Astrocyte (in vitro differentiated cells and primary cell): ENCODE measurements at regions not wholly inside any gene's neighbourhood (a gene's known extent, or its start where the extent isn't known, plus 50 kb on each side); places are given as distances from the start of the nearest gene placed in this dataset.
A peak's percentile ranks its signal among the peaks of the same experiment; 100 is the strongest.

Source experiments
- DNase-seq: peaks from one replicate; pipeline ENCODE4 v3.0.0-alpha.2; 2010; ENCODE audit warnings: low read depth
- FAIRE-seq: peaks from 2 replicates; lab custom pipeline; 2011; peaks lifted over from hg19 to GRCh38; lab: Jason Lieb, UNC
- H2AFZ ChIP-seq: 2 replicates; pipeline ENCODE4 v1.6.0; 2012; ENCODE audit warnings: low read depth, low read length, inconsistent platforms
- H3K27ac ChIP-seq: 2 replicates; pipeline ENCODE4 v1.5.1; 2011; ENCODE audit warnings: low read depth, low read length, inconsistent platforms
- H3K27me3 ChIP-seq: 2 replicates; pipeline ENCODE4 v1.6.0; 2011; ENCODE audit warnings: low read length, inconsistent platforms; ENCODE audit not compliant: insufficient read depth
- H3K36me3 ChIP-seq: 2 replicates; pipeline ENCODE4 v1.5.1; 2011; ENCODE audit warnings: low read length, inconsistent platforms; ENCODE audit not compliant: insufficient read depth
- H3K4me1 ChIP-seq: 2 replicates; pipeline ENCODE4 v1.5.1; 2011; ENCODE audit warnings: low read length, inconsistent platforms; ENCODE audit not compliant: insufficient read depth
- H3K4me2 ChIP-seq: 2 replicates; pipeline ENCODE4 v1.6.0; 2012; ENCODE audit warnings: low read length, inconsistent platforms
- H3K4me3 ChIP-seq: 2 replicates; pipeline ENCODE4 v1.5.1; 2011; ENCODE audit warnings: low read depth, mild to moderate bottlenecking, low read length, inconsistent platforms; ENCODE audit not compliant: insufficient read depth
- H3K79me2 ChIP-seq: 2 replicates; pipeline ENCODE4 v1.6.0; 2012; ENCODE audit warnings: mild to moderate bottlenecking, low read length, inconsistent platforms; ENCODE audit not compliant: insufficient read depth
- H3K9ac ChIP-seq: 2 replicates; pipeline ENCODE4 v1.6.0; 2012; ENCODE audit warnings: mild to moderate bottlenecking, low read length, inconsistent platforms
- H3K9me3 ChIP-seq: 2 replicates; pipeline ENCODE4 v1.5.1; 2012; ENCODE audit warnings: low read depth, mild to moderate bottlenecking, low read length, inconsistent platforms; ENCODE audit not compliant: insufficient read depth
- H4K20me1 ChIP-seq: 2 replicates; pipeline ENCODE4 v1.6.0; 2012; ENCODE audit warnings: low read length, inconsistent platforms; ENCODE audit not compliant: insufficient read depth
- H3K27ac Mint-ChIP-seq: one replicate; pipeline ENCODE4 v1.8.0; 2021; ENCODE audit warnings: mild to moderate bottlenecking, mixed read lengths; ENCODE audit not compliant: unreplicated experiment
- H3K27me3 Mint-ChIP-seq: one replicate; pipeline ENCODE4 v1.8.0; 2021; ENCODE audit warnings: low read depth, mixed read lengths; ENCODE audit not compliant: unreplicated experiment
- H3K36me3 Mint-ChIP-seq: one replicate; pipeline ENCODE4 v1.8.0; 2021; ENCODE audit warnings: low read depth, mixed read lengths; ENCODE audit not compliant: unreplicated experiment
- H3K4me1 Mint-ChIP-seq: one replicate; pipeline ENCODE4 v1.8.0; 2021; ENCODE audit warnings: low read depth, mixed read lengths; ENCODE audit not compliant: unreplicated experiment
- H3K4me3 Mint-ChIP-seq: one replicate; pipeline ENCODE4 v1.8.0; 2021; ENCODE audit warnings: mild to moderate bottlenecking, moderate library complexity, mixed read lengths; ENCODE audit not compliant: unreplicated experiment
- H3K9me3 Mint-ChIP-seq: one replicate; pipeline ENCODE4 v1.8.0; 2021; ENCODE audit warnings: mild to moderate bottlenecking, mixed read lengths; ENCODE audit not compliant: unreplicated experiment
- EZH2 ChIP-seq: IDR thresholded peaks from 2 replicates; pipeline ENCODE4 v1.6.1; 2012; ENCODE audit warnings: mild to moderate bottlenecking, low read length, inconsistent platforms; ENCODE audit not compliant: insufficient read depth
- TF ChIP-seq, protein P1 (sequence below): IDR thresholded peaks from 2 replicates; pipeline ENCODE4 v1.5.1; 2011; ENCODE audit warnings: low read depth, mild to moderate bottlenecking, inconsistent platforms, low read length, moderate library complexity; ENCODE audit not compliant: insufficient read depth

DNA sequence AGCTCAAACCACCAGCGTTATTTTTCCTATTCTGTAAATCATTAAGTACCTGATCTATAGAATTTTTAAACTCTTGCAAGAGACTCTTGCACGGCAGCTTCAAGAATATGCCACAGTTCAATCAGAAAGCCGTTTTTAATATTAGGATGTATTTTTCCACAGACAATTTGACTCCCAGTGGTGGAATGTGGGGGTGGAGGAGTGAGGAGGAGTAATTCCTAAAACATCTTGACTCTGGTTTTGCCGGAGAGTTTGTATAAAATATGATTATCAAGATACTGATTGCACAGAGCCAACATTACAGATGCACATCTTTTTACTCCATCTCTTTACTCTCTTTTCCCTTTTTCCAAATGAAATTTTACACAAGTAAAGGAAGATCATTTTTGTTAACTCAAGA, 288.3 kb downstream of the ENC1 start:
- H4K20me1 ChIP-seq, result no peaks in the 10 kb centered on the region
- DNase-seq (peak; percentile 34), FAIRE-seq (no peak)
- no peak for TF ChIP-seq EZH2
- TF ChIP-seq, protein P1, sequence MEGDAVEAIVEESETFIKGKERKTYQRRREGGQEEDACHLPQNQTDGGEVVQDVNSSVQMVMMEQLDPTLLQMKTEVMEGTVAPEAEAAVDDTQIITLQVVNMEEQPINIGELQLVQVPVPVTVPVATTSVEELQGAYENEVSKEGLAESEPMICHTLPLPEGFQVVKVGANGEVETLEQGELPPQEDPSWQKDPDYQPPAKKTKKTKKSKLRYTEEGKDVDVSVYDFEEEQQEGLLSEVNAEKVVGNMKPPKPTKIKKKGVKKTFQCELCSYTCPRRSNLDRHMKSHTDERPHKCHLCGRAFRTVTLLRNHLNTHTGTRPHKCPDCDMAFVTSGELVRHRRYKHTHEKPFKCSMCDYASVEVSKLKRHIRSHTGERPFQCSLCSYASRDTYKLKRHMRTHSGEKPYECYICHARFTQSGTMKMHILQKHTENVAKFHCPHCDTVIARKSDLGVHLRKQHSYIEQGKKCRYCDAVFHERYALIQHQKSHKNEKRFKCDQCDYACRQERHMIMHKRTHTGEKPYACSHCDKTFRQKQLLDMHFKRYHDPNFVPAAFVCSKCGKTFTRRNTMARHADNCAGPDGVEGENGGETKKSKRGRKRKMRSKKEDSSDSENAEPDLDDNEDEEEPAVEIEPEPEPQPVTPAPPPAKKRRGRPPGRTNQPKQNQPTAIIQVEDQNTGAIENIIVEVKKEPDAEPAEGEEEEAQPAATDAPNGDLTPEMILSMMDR, result no peak
- Mint-ChIP-seq H3K27ac (no peak overlapping the region), H3K4me1 (peaks cover 6% of the 10 kb centered on the region), H3K36me3 (no peaks in the 10 kb centered on the region), H3K27me3 (peaks cover 5% of the 10 kb centered on the region), H3K9me3 (peaks cover 23% of the 10 kb centered on the region), H3K4me3 (no peak overlapping the region)
- no peaks in the 10 kb centered on the region for H3K36me3 ChIP-seq
- no peak overlapping the region for H3K27ac ChIP-seq
- H3K4me2 ChIP-seq, result no peak overlapping the region
- H3K27me3 ChIP-seq, result no peaks in the 10 kb centered on the region
- H3K4me3 ChIP-seq, result no peak overlapping the region
- H3K9me3 ChIP-seq, result no peaks in the 10 kb centered on the region
- H3K4me1 ChIP-seq, result no peaks in the 10 kb centered on the region
- H3K79me2 ChIP-seq, result no peaks in the 10 kb centered on the region
- H3K9ac ChIP-seq, result no peak overlapping the region
- no peak overlapping the region for H2AFZ ChIP-seq

DNA sequence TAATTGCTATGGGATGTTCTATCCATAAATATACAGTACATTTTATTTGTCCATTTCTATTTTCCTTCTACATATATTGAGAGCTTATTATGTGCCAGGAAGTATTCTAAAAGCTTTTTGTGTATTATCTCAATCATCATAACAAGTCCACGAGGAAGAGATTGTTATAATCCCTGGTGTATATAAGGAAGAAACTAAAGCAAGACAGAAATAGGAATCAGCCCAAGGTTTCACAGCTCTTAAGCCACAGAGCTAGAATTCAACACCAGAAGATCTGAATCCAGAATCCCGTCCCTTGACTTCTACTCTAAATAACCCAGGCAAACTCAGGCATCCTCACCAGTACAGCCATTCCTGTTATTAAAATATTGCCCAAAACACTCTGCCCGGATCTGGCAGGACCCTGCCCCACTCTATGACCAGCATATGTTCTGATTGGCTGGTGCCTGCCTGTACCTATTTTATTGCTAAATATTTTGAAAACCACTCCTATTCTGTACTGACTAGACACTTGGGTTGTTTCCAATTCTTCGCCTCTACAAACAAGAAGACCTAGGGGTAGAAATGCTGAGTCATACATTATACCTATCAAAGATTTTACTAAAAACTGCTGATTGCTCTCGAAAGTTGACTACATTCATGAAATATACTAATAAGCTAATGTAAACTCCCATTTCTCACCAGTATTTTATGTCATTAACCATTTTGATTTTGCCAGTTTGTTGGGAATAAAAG, 297.4 kb downstream of the ENC1 start:
- Mint-ChIP-seq H3K27ac (no peak overlapping the region), H3K4me3 (no peak overlapping the region), H3K27me3 (no peaks in the 10 kb centered on the region), H3K9me3 (peaks cover 6% of the 10 kb centered on the region), H3K36me3 (no peaks in the 10 kb centered on the region), H3K4me1 (peaks cover 19% of the 10 kb centered on the region)
- no peaks in the 10 kb centered on the region for H3K9me3 ChIP-seq
- no peak overlapping the region for H2AFZ ChIP-seq
- FAIRE-seq, result no peak
- H4K20me1 ChIP-seq, result no peaks in the 10 kb centered on the region
- H3K9ac ChIP-seq, result no peak overlapping the region
- H3K4me3 ChIP-seq, result no peak overlapping the region
- H3K36me3 ChIP-seq, result no peaks in the 10 kb centered on the region
- peak; percentile 45 for DNase-seq
- TF ChIP-seq, protein P1, result no peak
- no peak for TF ChIP-seq EZH2
- no peaks in the 10 kb centered on the region for H3K79me2 ChIP-seq
- H3K4me1 ChIP-seq, result no peaks in the 10 kb centered on the region
- H3K27me3 ChIP-seq, result no peaks in the 10 kb centered on the region
- no peak overlapping the region for H3K4me2 ChIP-seq
- H3K27ac ChIP-seq, result no peak overlapping the region

DNA sequence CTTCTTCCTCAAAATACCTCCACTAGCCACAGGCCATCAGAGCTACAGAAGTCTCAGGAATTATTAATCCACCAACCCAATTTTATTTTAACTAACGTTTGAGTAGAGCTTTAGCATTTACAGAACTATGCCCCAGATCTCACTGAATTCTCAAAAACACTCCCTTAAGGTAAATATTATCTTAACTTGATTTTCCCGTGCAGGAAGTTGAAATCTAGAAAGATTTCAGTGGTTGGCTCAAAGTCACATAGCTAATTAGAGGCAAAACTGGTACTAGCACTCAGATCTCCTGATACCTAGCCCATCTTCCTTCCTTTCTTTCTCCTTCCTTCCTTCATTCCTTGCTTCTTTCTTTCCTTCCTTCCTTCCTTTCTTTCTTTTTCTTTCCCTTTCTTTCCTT, 298.3 kb downstream of the ENC1 start:
- H3K9ac ChIP-seq, result no peak overlapping the region
- H3K4me1 ChIP-seq, result no peaks in the 10 kb centered on the region
- no peaks in the 10 kb centered on the region for H3K27me3 ChIP-seq
- H4K20me1 ChIP-seq, result no peaks in the 10 kb centered on the region
- H3K27ac ChIP-seq, result no peak overlapping the region
- H3K4me3 ChIP-seq, result no peak overlapping the region
- Mint-ChIP-seq H3K27ac (no peak overlapping the region), H3K4me3 (no peak overlapping the region), H3K27me3 (no peaks in the 10 kb centered on the region), H3K9me3 (peaks cover 6% of the 10 kb centered on the region), H3K4me1 (peaks cover 28% of the 10 kb centered on the region), H3K36me3 (no peaks in the 10 kb centered on the region)
- no peak overlapping the region for H2AFZ ChIP-seq
- H3K4me2 ChIP-seq, result no peak overlapping the region
- no peak for TF ChIP-seq EZH2
- TF ChIP-seq, protein P1, result no peak
- FAIRE-seq, result no peak
- DNase-seq, result no peak
- no peaks in the 10 kb centered on the region for H3K9me3 ChIP-seq
- H3K36me3 ChIP-seq, result no peaks in the 10 kb centered on the region
- H3K79me2 ChIP-seq, result no peaks in the 10 kb centered on the region
